OCI-LY3 (cell line): ENCODE measurements at regions not wholly inside any gene's neighbourhood (a gene's known extent, or its start where the extent isn't known, plus 50 kb on each side); places are given as distances from the start of the nearest gene placed in this dataset.
A peak's percentile ranks its signal among the peaks of the same experiment; 100 is the strongest.

Source experiments
- H2AFZ ChIP-seq: fragments of 200-600, 300-600 bp; shearing (Covaris generic); 2 replicates; pipeline ENCODE4 v1.6.0; 2014; ENCODE audit warnings: antibody characterized with exemption, low read depth, low read length
- H3K27ac ChIP-seq: fragments of 200-600, 300-600 bp; sonication (generic); 2 replicates; pipeline ENCODE4 v1.5.1; 2014; ENCODE audit warnings: mild to moderate bottlenecking, low read length, moderate library complexity, mixed read lengths
- H3K27me3 ChIP-seq: fragments of 200-600, 300-600 bp; sonication (generic); 2 replicates; pipeline ENCODE4 v1.6.1; 2014; ENCODE audit warnings: low read depth, low read length, mixed read lengths
- H3K36me3 ChIP-seq: fragments of 200-600, 300-600 bp; sonication (generic); replicated peaks from 2 replicates; pipeline ENCODE3; 2014; ENCODE audit warnings: low read depth, low read length, mixed read lengths
- H3K4me1 ChIP-seq: fragments of 300-600, 200-600 bp; sonication (generic); 2 replicates; pipeline ENCODE4 v1.6.1; 2014; ENCODE audit warnings: low read length, mixed read lengths
- H3K4me2 ChIP-seq: fragments of 200-600, 300-600 bp; sonication (generic); 2 replicates; pipeline ENCODE4 v1.6.1; 2014; ENCODE audit warnings: low read length, mixed read lengths
- H3K4me3 ChIP-seq: fragments of 300-600, 200-600 bp; sonication (generic); 2 replicates; pipeline ENCODE4 v1.5.1; 2014; ENCODE audit warnings: antibody characterized with exemption, mild to moderate bottlenecking, low read length, moderate library complexity
- H3K79me2 ChIP-seq: fragments of 300-600, 200-600 bp; shearing (Covaris generic); 2 replicates; pipeline ENCODE4 v1.6.1; 2014; ENCODE audit warnings: mild to moderate bottlenecking, low read length, mixed read lengths
- H3K9ac ChIP-seq: fragments of 300-600, 200-600 bp; shearing (Covaris generic); 2 replicates; pipeline ENCODE4 v1.6.0; 2014; ENCODE audit warnings: mild to moderate bottlenecking, low read length, moderate library complexity
- H3K9me3 ChIP-seq: fragments of 200-600, 300-600 bp; shearing (Covaris generic); 2 replicates; pipeline ENCODE4 v1.6.1; 2014; ENCODE audit warnings: low read length, mixed read lengths; ENCODE audit not compliant: insufficient read depth
- H4K20me1 ChIP-seq: fragments of 200-600, 300-600 bp; sonication (generic); 2 replicates; pipeline ENCODE4 v1.6.1; 2016; ENCODE audit warnings: low read length, mixed read lengths; ENCODE audit not compliant: insufficient read depth
- EZH2phosphoT487 ChIP-seq: fragments of 200-600 bp; shearing (Covaris generic); IDR thresholded peaks from 2 replicates; pipeline ENCODE4 v1.6.1; 2018; ENCODE audit warnings: antibody characterized with exemption, mixed run types, low read depth
- TF ChIP-seq, protein P1 (sequence below): fragments of 200-600, 300-600 bp; sonication (generic); IDR thresholded peaks from 2 replicates; pipeline ENCODE4 v1.5.1; 2014; ENCODE audit warnings: antibody characterized with exemption, low read length, low read depth

DNA sequence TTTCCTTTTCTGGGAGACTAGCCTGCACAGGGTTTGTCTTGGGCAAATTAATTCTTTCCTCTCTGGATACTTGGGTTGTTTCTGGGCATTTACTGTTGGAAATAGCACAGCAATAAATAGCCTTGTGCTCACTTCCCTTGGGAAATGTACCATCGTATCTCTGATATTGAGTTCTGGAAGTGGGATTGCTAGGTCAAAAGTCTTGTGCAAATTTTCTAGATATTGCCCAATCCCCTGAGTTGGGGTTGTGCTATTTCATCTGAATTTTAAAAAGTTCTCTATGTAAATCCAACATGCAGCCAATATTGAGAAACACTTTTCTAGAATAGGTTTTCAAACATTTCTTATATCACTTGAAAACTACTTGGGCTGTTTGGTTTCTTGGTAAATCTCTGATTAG lies 64.0 kb upstream of the ELOVL5 start:
- H3K79me2 ChIP-seq, result no peaks in the 10 kb centered on the region
- no peak overlapping the region for H3K27ac ChIP-seq
- no peaks in the 10 kb centered on the region for H3K9me3 ChIP-seq

DNA sequence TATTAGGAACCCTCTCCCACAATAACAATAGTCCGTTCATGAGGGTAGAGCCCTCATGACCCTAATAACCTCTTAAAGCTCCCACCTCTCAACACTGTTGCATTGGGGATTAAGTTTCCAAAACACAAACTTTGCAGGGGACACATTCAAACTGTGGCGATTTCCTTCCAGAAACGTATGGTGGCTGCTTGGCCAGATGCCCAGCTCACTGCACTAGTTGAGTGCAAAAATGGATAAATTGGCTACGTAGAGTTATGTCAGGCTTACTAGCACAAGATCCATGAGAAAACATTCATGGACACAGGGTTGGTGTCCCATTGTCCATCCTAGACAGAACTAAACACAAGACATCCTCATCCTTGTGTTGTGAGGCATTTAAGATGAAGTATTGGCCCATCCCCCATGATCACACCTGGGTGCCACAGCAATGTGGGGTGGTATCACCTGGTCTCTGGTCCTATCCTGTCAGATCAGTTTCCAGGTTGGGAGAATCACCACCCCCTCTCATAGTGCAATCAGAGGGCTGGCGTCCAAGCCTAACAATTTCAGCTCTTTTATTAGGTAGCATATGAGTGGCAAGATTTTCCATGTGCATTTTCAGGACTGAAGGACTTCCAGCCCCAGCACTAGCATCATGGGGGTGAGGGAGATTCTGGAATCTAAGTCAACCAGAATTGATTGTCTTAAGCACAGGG lies 63.4 kb upstream of the ELOVL5 start:
- Histone ChIP-seq H3K27ac (no peak overlapping the region), H3K4me2 (no peak overlapping the region), H3K4me1 (peaks cover 12% of the 10 kb centered on the region)

More for the DNA sequence above, 64.0 kb upstream of the ELOVL5 start:
- no peak overlapping the region for H3K4me3 ChIP-seq
- no peak overlapping the region for H3K4me2 ChIP-seq
- H3K4me1 ChIP-seq, result peaks cover 12% of the 10 kb centered on the region
- TF ChIP-seq, protein P1, sequence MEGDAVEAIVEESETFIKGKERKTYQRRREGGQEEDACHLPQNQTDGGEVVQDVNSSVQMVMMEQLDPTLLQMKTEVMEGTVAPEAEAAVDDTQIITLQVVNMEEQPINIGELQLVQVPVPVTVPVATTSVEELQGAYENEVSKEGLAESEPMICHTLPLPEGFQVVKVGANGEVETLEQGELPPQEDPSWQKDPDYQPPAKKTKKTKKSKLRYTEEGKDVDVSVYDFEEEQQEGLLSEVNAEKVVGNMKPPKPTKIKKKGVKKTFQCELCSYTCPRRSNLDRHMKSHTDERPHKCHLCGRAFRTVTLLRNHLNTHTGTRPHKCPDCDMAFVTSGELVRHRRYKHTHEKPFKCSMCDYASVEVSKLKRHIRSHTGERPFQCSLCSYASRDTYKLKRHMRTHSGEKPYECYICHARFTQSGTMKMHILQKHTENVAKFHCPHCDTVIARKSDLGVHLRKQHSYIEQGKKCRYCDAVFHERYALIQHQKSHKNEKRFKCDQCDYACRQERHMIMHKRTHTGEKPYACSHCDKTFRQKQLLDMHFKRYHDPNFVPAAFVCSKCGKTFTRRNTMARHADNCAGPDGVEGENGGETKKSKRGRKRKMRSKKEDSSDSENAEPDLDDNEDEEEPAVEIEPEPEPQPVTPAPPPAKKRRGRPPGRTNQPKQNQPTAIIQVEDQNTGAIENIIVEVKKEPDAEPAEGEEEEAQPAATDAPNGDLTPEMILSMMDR, result no peak
- TF ChIP-seq EZH2phosphoT487, result no peak
- peaks cover 32% of the 10 kb centered on the region for H3K27me3 ChIP-seq
- H2AFZ ChIP-seq, result no peak overlapping the region
- H4K20me1 ChIP-seq, result no peaks in the 10 kb centered on the region
- no peaks in the 10 kb centered on the region for H3K36me3 ChIP-seq
- H3K9ac ChIP-seq, result no peak overlapping the region

DNA sequence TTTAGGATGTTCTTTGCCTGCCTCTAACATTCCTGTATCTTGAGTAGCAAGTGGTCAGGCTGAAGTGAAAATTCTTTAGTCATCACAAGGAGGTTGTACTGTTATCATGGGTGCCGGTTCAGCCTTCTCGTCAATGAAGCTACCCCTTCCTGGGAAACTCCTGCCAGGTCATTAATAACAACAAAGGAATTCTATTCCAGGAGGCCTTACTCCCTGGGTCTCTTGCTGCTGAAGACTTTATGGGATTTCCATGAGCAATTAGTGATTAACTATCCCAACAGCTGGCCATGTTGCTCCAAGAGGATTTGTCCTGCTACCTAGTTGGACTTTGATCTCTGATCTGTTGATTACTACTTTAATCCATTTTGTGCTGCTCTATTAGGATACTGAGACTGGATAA lies 62.7 kb upstream of the ELOVL5 start:
- no peak overlapping the region for H3K27ac ChIP-seq
- H4K20me1 ChIP-seq, result no peaks in the 10 kb centered on the region
- H3K36me3 ChIP-seq, result no peaks in the 10 kb centered on the region
- H3K4me1 ChIP-seq, result peaks cover 12% of the 10 kb centered on the region
- TF ChIP-seq, protein P1, result no peak
- TF ChIP-seq EZH2phosphoT487, result no peak
- H3K79me2 ChIP-seq, result no peaks in the 10 kb centered on the region
- no peak overlapping the region for H3K9ac ChIP-seq
- no peak overlapping the region for H3K4me2 ChIP-seq
- no peak overlapping the region for H2AFZ ChIP-seq
- H3K9me3 ChIP-seq, result no peaks in the 10 kb centered on the region
- H3K4me3 ChIP-seq, result no peak overlapping the region
- peaks cover 44% of the 10 kb centered on the region for H3K27me3 ChIP-seq

More for the DNA sequence above, 63.4 kb upstream of the ELOVL5 start:
- no peak overlapping the region for H3K9ac ChIP-seq
- H4K20me1 ChIP-seq, result no peaks in the 10 kb centered on the region
- no peak overlapping the region for H3K4me3 ChIP-seq
- H3K79me2 ChIP-seq, result no peaks in the 10 kb centered on the region
- TF ChIP-seq, protein P1, result no peak
- TF ChIP-seq EZH2phosphoT487, result no peak
- no peak overlapping the region for H2AFZ ChIP-seq
- peaks cover 38% of the 10 kb centered on the region for H3K27me3 ChIP-seq
- H3K36me3 ChIP-seq, result no peaks in the 10 kb centered on the region
- no peaks in the 10 kb centered on the region for H3K9me3 ChIP-seq

DNA sequence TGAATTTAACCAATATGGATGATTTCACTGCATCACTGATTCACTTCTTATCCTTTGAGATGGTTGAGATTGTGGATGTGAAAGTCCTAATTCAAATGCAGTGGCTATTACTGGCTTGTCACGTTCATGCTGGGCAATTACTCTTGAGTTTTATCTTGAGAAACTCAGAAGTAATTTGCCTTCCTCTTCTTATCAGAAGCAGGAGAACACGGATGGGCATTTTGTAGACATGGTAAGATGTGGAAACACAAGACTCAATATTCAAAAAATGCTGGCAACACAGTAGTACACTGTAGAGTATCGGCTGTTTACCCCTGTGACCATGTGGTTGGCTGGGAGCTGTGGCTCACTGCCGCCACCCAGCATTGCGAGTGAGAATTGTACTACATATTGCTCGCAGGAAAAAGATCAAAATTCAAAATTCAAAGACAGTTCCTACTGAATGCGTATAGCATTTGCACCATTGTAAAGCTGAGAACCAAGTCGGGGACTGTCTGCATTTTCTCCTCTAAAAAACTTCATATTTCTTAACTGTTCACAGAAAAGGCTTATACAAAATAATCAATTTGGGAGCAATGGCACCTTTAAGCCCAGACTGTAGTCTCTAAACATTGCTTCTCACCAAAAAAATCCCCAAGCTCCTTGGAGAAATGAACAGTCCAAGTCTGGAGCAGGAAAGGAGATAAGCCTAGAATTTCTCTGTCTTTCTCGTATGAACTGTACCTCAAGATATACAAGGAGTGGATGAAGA lies 61.9 kb upstream of the ELOVL5 start:
- Histone ChIP-seq H3K79me2 (no peaks in the 10 kb centered on the region), H3K9me3 (no peaks in the 10 kb centered on the region), H3K4me3 (peak overlapping the region; percentile 69), H3K36me3 (no peaks in the 10 kb centered on the region), H2AFZ (peak overlapping the region; percentile 82), H3K4me1 (peaks cover 12% of the 10 kb centered on the region), H3K27ac (peak overlapping the region; percentile 24), H3K9ac (peak overlapping the region; percentile 50), H3K27me3 (peaks cover 48% of the 10 kb centered on the region), H4K20me1 (no peaks in the 10 kb centered on the region), H3K4me2 (peak overlapping the region; percentile 86)
- no peak for TF ChIP-seq EZH2phosphoT487
- TF ChIP-seq, protein P1, result peak; percentile 98
